ENCODE measurements at regions not wholly inside any gene's neighbourhood (a gene's known extent, or its start where the extent isn't known, plus 50 kb on each side); places are given as distances from the start of the nearest gene placed in this dataset.

DNA sequence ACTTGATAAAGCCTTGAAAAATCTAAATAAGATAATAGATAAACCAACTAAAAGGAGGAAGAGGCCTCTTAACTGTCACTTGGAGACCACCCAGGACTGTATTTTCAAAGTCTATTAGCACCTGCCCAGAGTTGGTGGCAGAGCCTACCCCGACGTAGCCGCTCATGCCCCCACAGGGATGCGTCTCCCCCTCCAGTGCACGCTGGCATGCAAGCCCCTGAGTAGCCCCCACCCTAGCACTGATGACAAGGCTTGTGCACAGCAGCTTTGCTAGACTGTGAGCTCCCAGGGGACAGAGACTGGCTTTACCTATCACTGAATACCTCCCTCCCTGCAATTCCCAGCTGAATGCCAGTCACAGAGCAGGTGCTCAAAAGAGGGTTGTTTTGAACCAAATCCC lies 54.1 kb upstream of the HES1 start:
- TF ChIP-seq, protein P1, sequence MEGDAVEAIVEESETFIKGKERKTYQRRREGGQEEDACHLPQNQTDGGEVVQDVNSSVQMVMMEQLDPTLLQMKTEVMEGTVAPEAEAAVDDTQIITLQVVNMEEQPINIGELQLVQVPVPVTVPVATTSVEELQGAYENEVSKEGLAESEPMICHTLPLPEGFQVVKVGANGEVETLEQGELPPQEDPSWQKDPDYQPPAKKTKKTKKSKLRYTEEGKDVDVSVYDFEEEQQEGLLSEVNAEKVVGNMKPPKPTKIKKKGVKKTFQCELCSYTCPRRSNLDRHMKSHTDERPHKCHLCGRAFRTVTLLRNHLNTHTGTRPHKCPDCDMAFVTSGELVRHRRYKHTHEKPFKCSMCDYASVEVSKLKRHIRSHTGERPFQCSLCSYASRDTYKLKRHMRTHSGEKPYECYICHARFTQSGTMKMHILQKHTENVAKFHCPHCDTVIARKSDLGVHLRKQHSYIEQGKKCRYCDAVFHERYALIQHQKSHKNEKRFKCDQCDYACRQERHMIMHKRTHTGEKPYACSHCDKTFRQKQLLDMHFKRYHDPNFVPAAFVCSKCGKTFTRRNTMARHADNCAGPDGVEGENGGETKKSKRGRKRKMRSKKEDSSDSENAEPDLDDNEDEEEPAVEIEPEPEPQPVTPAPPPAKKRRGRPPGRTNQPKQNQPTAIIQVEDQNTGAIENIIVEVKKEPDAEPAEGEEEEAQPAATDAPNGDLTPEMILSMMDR (IDR thresholded peaks at IDR 0.05): no peak
- no peak for TF ChIP-seq POLR2A (IDR thresholded peaks at IDR 0.05)
